ENCODE measurements at regions not wholly inside any gene's neighbourhood (a gene's known extent, or its start where the extent isn't known, plus 50 kb on each side); places are given as distances from the start of the nearest gene placed in this dataset.

- no peaks in the 10 kb centered on the region for H3K36me3 Mint-ChIP-seq (ENCODE audit: low read depth)
Observed at GRCh38 chr13:47826471-47826870, 174.6 kb downstream of the SUCLA2 start.

GRCh38 chr13:47822036-47822435 is 179.0 kb downstream of the SUCLA2 start:
- Mint-ChIP-seq H3K27me3 (ENCODE audit: insufficient read depth) (peaks cover 4% of the 10 kb centered on the region; the same call in 1 of the 2 replicates), H3K27ac (no peak overlapping the region), H3K9me3 (peaks cover 4% of the 10 kb centered on the region), H3K4me3 (no peak overlapping the region), H3K36me3 (ENCODE audit: low read depth) (no peaks in the 10 kb centered on the region), H3K4me1 (ENCODE audit: low read depth) (no peaks in the 10 kb centered on the region)
- TF ChIP-seq CTCF (IDR thresholded peaks at IDR 0.05): no peak
- no peak for DNase-seq

More at GRCh38 chr13:47826471-47826870, 174.6 kb downstream of the SUCLA2 start:
- H3K27me3 Mint-ChIP-seq (ENCODE audit: insufficient read depth): no peaks in the 10 kb centered on the region
- H3K4me1 Mint-ChIP-seq (ENCODE audit: low read depth): peaks cover 7% of the 10 kb centered on the region; the same call in 1 of the 2 replicates
- H3K9me3 Mint-ChIP-seq: peaks cover 4% of the 10 kb centered on the region
- no peak overlapping the region for H3K27ac Mint-ChIP-seq
- TF ChIP-seq CTCF (IDR thresholded peaks at IDR 0.05): no peak
- H3K4me3 Mint-ChIP-seq: no peak overlapping the region
- DNase-seq: no peak

GRCh38 chr13:47816831-47817230 is 184.2 kb downstream of the SUCLA2 start:
- Mint-ChIP-seq H3K4me3 (no peak overlapping the region), H3K27me3 (ENCODE audit: insufficient read depth) (peaks cover 7% of the 10 kb centered on the region; the same call in 1 of the 2 replicates), H3K9me3 (no peaks in the 10 kb centered on the region), H3K36me3 (ENCODE audit: low read depth) (no peaks in the 10 kb centered on the region), H3K27ac (no peak overlapping the region), H3K4me1 (ENCODE audit: low read depth) (no peaks in the 10 kb centered on the region)
- no peak for TF ChIP-seq CTCF (IDR thresholded peaks at IDR 0.05)
- DNase-seq: no peak

DNA sequence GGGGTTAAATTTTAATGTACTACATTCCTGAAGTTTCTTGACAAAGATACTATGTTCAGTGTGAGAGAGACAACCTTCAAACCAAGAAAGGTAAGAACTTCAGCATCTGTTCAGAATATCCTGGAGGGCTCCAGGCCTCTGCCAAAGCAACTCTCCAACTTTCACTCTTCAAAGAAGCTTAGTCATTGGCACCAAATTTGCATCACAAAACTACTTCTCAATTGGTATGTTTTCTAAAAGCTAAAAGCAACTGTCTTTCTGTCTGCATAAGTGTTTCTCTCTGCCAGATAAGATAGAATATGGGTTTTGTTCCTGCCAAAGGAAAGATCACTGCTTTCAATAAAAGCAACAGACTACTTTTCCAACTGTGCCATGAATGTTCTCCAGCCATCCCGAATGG is 187.4 kb downstream of the SUCLA2 start:
- H3K36me3 Mint-ChIP-seq (ENCODE audit: low read depth): no peaks in the 10 kb centered on the region
- no peak for TF ChIP-seq CTCF (IDR thresholded peaks at IDR 0.05)
- H3K9me3 Mint-ChIP-seq: no peaks in the 10 kb centered on the region

GRCh38 chr13:47809411-47809810 is 191.7 kb downstream of the SUCLA2 start:
- Mint-ChIP-seq H3K4me1 (ENCODE audit: low read depth) (no peaks in the 10 kb centered on the region), H3K27me3 (ENCODE audit: insufficient read depth) (peaks cover 5% of the 10 kb centered on the region), H3K36me3 (ENCODE audit: low read depth) (no peaks in the 10 kb centered on the region), H3K27ac (no peak overlapping the region), H3K9me3 (no peaks in the 10 kb centered on the region), H3K4me3 (no peak overlapping the region)
- no peak for DNase-seq
- no peak for TF ChIP-seq CTCF (IDR thresholded peaks at IDR 0.05)

More for the DNA sequence above, 187.4 kb downstream of the SUCLA2 start:
- DNase-seq: no peak
- Mint-ChIP-seq H3K27me3 (ENCODE audit: insufficient read depth) (peaks cover 6% of the 10 kb centered on the region; the same call in 1 of the 2 replicates), H3K27ac (no peak overlapping the region), H3K4me1 (ENCODE audit: low read depth) (no peaks in the 10 kb centered on the region), H3K4me3 (no peak overlapping the region)

- Mint-ChIP-seq H3K9me3 (no peaks in the 10 kb centered on the region; the same call in 1 of the 2 replicates), H3K36me3 (ENCODE audit: low read depth) (no peaks in the 10 kb centered on the region), H3K4me3 (no peak overlapping the region), H3K27ac (no peak overlapping the region), H3K27me3 (ENCODE audit: insufficient read depth) (peaks cover 3% of the 10 kb centered on the region), H3K4me1 (ENCODE audit: low read depth) (no peaks in the 10 kb centered on the region)
- no peak for TF ChIP-seq CTCF (IDR thresholded peaks at IDR 0.05)
- no peak for DNase-seq
Observed at GRCh38 chr13:47803131-47803530, 197.9 kb downstream of the SUCLA2 start.
